WTC11 (cell line): ENCODE measurements at regions not wholly inside any gene's neighbourhood (a gene's known extent, or its start where the extent isn't known, plus 50 kb on each side); places are given as distances from the start of the nearest gene placed in this dataset.

Experiments used
- ATAC-seq: fragments of 200-7000 bp; cut with Tn5 transposase; 2 replicates; pipeline ENCODE4 v1.10.0; 2021; ENCODE audit warnings: mild to moderate bottlenecking, moderate library complexity
- CTCF ChIA-PET: fragments of 300-600 bp; sonication (Branson Sonifier 250); formaldehyde crosslinking; loops from one replicate; lab custom pipeline; 2021; ENCODE audit warnings: antibody characterized with exemption; lab: Charles Lee
- POLR2A ChIA-PET: fragments of 350-600 bp; sonication (Branson Sonifier 250); formaldehyde crosslinking; loops from one replicate; lab custom pipeline; 2021; ENCODE audit warnings: antibody characterized with exemption; lab: Charles Lee
- DNase-seq: peaks from one replicate; pipeline ENCODE4 v3.0.0; 2021; ENCODE audit warnings: low spot score
- H3K27ac Mint-ChIP-seq: 2 replicates; pipeline ENCODE4 v1.8.0; 2021; ENCODE audit warnings: mixed read lengths
- H3K27me3 Mint-ChIP-seq: 2 replicates; pipeline ENCODE4 v1.8.0; 2021; ENCODE audit warnings: low read depth, mild to moderate bottlenecking, moderate library complexity, mixed read lengths
- H3K36me3 Mint-ChIP-seq: 2 replicates; pipeline ENCODE4 v1.8.0; 2021; ENCODE audit warnings: mixed read lengths
- H3K4me1 Mint-ChIP-seq: 2 replicates; pipeline ENCODE4 v1.8.0; 2022; ENCODE audit warnings: mixed read lengths
- H3K4me3 Mint-ChIP-seq: 2 replicates; pipeline ENCODE4 v1.8.0; 2021; ENCODE audit warnings: mild to moderate bottlenecking, moderate library complexity, mixed read lengths
- H3K9me3 Mint-ChIP-seq: 2 replicates; pipeline ENCODE4 v1.8.0; 2021; ENCODE audit warnings: mixed read lengths
- CBFB ChIP-seq: sonication (generic); formaldehyde crosslinking; IDR thresholded peaks from 2 replicates; pipeline ENCODE4 v1.8.1; 2022; ENCODE audit warnings: mild to moderate bottlenecking, low read depth, missing genetic modification reagents
- ETV6 ChIP-seq: sonication (generic); formaldehyde crosslinking; IDR thresholded peaks from 2 replicates; pipeline ENCODE4 v1.8.1; 2022; ENCODE audit warnings: mild to moderate bottlenecking, missing genetic modification reagents
- FOXP1 ChIP-seq: sonication (generic); formaldehyde crosslinking; IDR thresholded peaks from 2 replicates; pipeline ENCODE4 v1.8.0; 2022; ENCODE audit warnings: missing genetic modification reagents, mild to moderate bottlenecking, moderate library complexity, borderline replicate concordance
- GABPB1 ChIP-seq: sonication (generic); formaldehyde crosslinking; IDR thresholded peaks from 2 replicates; pipeline ENCODE4 v1.8.1; 2023; ENCODE audit warnings: mild to moderate bottlenecking, missing genetic modification reagents
- JAZF1 ChIP-seq: fragments of 250-450 bp; sonication (Bioruptor Pico); IDR thresholded peaks from 2 replicates; pipeline ENCODE4 v1.9.0; 2021; ENCODE audit warnings: moderate library complexity, mild to moderate bottlenecking, inconsistent platforms
- MYBL2 ChIP-seq: sonication (generic); formaldehyde crosslinking; IDR thresholded peaks from 2 replicates; pipeline ENCODE4 v1.8.1; 2023; ENCODE audit warnings: mild to moderate bottlenecking, moderate library complexity, missing genetic modification reagents
- NR1H2 ChIP-seq: sonication (generic); formaldehyde crosslinking; IDR thresholded peaks from 2 replicates; pipeline ENCODE4 v1.9.0; 2021; ENCODE audit warnings: mild to moderate bottlenecking, moderate library complexity, missing genetic modification reagents
- PRDM15 ChIP-seq: sonication (generic); formaldehyde crosslinking; IDR thresholded peaks from 2 replicates; pipeline ENCODE4 v1.8.0; 2022; ENCODE audit warnings: missing genetic modification reagents
- TEAD4 ChIP-seq: sonication (generic); formaldehyde crosslinking; IDR thresholded peaks from 2 replicates; pipeline ENCODE4 v1.8.0; 2022; ENCODE audit warnings: mild to moderate bottlenecking, missing genetic modification reagents
- ZMAT4 ChIP-seq: fragments of 250-450 bp; sonication (Bioruptor Pico); IDR thresholded peaks from 2 replicates; pipeline ENCODE4 v1.9.0; 2021; ENCODE audit warnings: mild to moderate bottlenecking
- ZNF232 ChIP-seq: sonication (generic); formaldehyde crosslinking; IDR thresholded peaks from 2 replicates; pipeline ENCODE4 v1.8.0; 2022; ENCODE audit warnings: mild to moderate bottlenecking, missing genetic modification reagents
- ZNF512 ChIP-seq: sonication (generic); formaldehyde crosslinking; IDR thresholded peaks from 2 replicates; pipeline ENCODE4 v1.8.1; 2022; ENCODE audit warnings: missing genetic modification reagents, borderline replicate concordance
- TF ChIP-seq, protein P1 (sequence below): sonication (generic); formaldehyde crosslinking; IDR thresholded peaks from 2 replicates; pipeline ENCODE4 v1.8.0; 2023; ENCODE audit warnings: missing genetic modification reagents, mild to moderate bottlenecking, borderline replicate concordance

- no peak for TF ChIP-seq PRDM15 (CRISPR knock-in tag)
- no peak for TF ChIP-seq TEAD4 (CRISPR knock-in tag)
- no peak for TF ChIP-seq CBFB (CRISPR knock-in tag)
- TF ChIP-seq ZMAT4 (CRISPR knock-in tag): no peak
Observed at GRCh38 chr2:20931346-20931745, 108.4 kb upstream of the LDAH start (continued).

GRCh38 chr2:20930928-20931327 lies 108.0 kb upstream of the LDAH start:
- peaks cover 15% of the 10 kb centered on the region for H3K27me3 Mint-ChIP-seq
- H3K9me3 Mint-ChIP-seq: peaks cover 45% of the 10 kb centered on the region
- POLR2A ChIA-PET: no interaction called here
- DNase-seq: no peak
- peaks cover 19% of the 10 kb centered on the region for H3K36me3 Mint-ChIP-seq
- CTCF ChIA-PET: no interaction called here
- H3K4me3 Mint-ChIP-seq: no peak overlapping the region
- no peak overlapping the region for H3K27ac Mint-ChIP-seq
- ATAC-seq: no peak
- TF ChIP-seq FOXP1 (CRISPR knock-in tag): no peak
- TF ChIP-seq ZNF512 (CRISPR knock-in tag): no peak
- no peak for TF ChIP-seq ZNF232
- no peak for TF ChIP-seq CBFB (CRISPR knock-in tag)
- TF ChIP-seq, protein P1, sequence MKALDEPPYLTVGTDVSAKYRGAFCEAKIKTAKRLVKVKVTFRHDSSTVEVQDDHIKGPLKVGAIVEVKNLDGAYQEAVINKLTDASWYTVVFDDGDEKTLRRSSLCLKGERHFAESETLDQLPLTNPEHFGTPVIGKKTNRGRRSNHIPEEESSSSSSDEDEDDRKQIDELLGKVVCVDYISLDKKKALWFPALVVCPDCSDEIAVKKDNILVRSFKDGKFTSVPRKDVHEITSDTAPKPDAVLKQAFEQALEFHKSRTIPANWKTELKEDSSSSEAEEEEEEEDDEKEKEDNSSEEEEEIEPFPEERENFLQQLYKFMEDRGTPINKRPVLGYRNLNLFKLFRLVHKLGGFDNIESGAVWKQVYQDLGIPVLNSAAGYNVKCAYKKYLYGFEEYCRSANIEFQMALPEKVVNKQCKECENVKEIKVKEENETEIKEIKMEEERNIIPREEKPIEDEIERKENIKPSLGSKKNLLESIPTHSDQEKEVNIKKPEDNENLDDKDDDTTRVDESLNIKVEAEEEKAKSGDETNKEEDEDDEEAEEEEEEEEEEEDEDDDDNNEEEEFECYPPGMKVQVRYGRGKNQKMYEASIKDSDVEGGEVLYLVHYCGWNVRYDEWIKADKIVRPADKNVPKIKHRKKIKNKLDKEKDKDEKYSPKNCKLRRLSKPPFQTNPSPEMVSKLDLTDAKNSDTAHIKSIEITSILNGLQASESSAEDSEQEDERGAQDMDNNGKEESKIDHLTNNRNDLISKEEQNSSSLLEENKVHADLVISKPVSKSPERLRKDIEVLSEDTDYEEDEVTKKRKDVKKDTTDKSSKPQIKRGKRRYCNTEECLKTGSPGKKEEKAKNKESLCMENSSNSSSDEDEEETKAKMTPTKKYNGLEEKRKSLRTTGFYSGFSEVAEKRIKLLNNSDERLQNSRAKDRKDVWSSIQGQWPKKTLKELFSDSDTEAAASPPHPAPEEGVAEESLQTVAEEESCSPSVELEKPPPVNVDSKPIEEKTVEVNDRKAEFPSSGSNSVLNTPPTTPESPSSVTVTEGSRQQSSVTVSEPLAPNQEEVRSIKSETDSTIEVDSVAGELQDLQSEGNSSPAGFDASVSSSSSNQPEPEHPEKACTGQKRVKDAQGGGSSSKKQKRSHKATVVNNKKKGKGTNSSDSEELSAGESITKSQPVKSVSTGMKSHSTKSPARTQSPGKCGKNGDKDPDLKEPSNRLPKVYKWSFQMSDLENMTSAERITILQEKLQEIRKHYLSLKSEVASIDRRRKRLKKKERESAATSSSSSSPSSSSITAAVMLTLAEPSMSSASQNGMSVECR (CRISPR knock-in tag): no peak
- TF ChIP-seq NR1H2: no peak
- TF ChIP-seq ETV6 (CRISPR knock-in tag): no peak
- no peak for TF ChIP-seq JAZF1 (CRISPR knock-in tag)
- no peak for TF ChIP-seq MYBL2 (CRISPR knock-in tag)
- no peak for TF ChIP-seq GABPB1 (CRISPR knock-in tag)
- H3K4me1 Mint-ChIP-seq: no peaks in the 10 kb centered on the region

DNA sequence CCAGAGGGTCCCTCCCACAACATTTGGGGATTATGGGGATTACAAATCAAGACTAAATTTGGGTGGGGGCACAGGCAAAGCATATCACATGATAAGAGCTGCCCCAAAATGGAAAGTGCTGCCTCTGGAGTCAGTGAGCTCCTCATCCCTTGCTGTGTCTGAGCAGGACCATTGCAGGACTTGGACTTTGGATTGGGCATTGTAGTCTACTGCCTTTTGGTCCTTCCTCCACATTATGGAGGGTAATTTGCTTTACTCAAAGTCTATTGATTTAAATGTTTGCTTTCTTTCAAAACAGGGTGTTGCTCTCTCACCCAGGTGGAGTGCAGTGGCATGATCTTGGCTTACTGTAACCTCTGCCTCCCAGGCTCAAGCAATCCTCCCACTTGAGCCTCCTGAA lies 106.8 kb upstream of the LDAH start:
- no peak for DNase-seq
- ChIA-PET CTCF (no interaction called here), POLR2A (no interaction called here)
- no peak for TF ChIP-seq ZMAT4 (CRISPR knock-in tag)
- H3K4me3 Mint-ChIP-seq: no peak overlapping the region
- no peak for ATAC-seq
- H3K36me3 Mint-ChIP-seq: peaks cover 19% of the 10 kb centered on the region
- H3K9me3 Mint-ChIP-seq: peaks cover 49% of the 10 kb centered on the region
- H3K27ac Mint-ChIP-seq: no peak overlapping the region
- peaks cover 15% of the 10 kb centered on the region for H3K27me3 Mint-ChIP-seq
- H3K4me1 Mint-ChIP-seq: no peaks in the 10 kb centered on the region
